ENCODE measurements at regions not wholly inside any gene's neighbourhood (a gene's known extent, or its start where the extent isn't known, plus 50 kb on each side); places are given as distances from the start of the nearest gene placed in this dataset.

DNA sequence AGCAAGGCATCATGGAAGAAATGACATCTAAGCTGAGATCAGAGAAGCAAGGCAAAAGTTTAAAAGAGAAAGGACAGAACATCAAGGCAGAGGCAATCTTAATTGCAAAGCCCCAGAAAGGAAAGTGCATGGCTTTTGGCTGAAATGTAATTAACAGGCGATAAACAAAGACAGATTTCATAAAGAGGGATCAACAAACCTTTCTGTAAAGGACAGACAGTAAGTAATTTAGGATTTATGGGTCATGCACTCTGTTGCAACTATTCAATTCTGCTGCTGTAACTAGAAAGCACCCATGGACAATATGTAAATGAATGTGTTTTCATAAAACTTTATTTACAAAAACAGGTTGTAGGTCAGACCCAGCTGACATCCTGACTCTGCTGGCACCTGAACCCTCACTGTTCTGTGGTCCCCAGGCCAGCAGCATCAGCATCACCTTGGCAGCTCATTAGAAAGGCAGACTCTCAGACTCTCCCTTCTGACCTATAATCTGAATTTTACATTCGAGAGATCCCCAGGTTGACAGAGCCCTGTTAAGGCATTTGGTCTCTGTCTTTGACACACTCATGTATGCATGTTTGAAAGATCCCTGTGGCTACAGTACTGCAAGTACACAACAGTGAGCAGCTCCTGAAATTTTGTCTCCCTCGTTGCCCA is 362.9 kb upstream of the NFE2L3 start:
- TF ChIP-seq, protein P1, sequence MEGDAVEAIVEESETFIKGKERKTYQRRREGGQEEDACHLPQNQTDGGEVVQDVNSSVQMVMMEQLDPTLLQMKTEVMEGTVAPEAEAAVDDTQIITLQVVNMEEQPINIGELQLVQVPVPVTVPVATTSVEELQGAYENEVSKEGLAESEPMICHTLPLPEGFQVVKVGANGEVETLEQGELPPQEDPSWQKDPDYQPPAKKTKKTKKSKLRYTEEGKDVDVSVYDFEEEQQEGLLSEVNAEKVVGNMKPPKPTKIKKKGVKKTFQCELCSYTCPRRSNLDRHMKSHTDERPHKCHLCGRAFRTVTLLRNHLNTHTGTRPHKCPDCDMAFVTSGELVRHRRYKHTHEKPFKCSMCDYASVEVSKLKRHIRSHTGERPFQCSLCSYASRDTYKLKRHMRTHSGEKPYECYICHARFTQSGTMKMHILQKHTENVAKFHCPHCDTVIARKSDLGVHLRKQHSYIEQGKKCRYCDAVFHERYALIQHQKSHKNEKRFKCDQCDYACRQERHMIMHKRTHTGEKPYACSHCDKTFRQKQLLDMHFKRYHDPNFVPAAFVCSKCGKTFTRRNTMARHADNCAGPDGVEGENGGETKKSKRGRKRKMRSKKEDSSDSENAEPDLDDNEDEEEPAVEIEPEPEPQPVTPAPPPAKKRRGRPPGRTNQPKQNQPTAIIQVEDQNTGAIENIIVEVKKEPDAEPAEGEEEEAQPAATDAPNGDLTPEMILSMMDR (IDR thresholded peaks at IDR 0.05; ENCODE audit: insufficient read depth, low read length): no peak
- no peak for TF ChIP-seq SPI1 (IDR thresholded peaks at IDR 0.05; ENCODE audit: borderline replicate concordance, low read depth)

All from HL-60 (cell line).